ENCODE measurements at regions not wholly inside any gene's neighbourhood (a gene's known extent, or its start where the extent isn't known, plus 50 kb on each side); places are given as distances from the start of the nearest gene placed in this dataset.

- no TSS peak for BruUV-seq (replicated peaks)
- H2AK5ac ChIP-seq (ENCODE audit: low read depth, low read length) = no peak overlapping the region
- no peak overlapping the region for H2BK5ac ChIP-seq (ENCODE audit: low read depth, low read length, poor library complexity, severe bottlenecking)
- no peak overlapping the region for H2AFZ ChIP-seq (replicated peaks; ENCODE audit: low read length, poor library complexity)
- no peak overlapping the region for H3K14ac ChIP-seq (replicated peaks; ENCODE audit: low read depth, low read length)
- no peak overlapping the region for H3K4me2 ChIP-seq (ENCODE audit: low read depth, low read length)
- H3K9me3 ChIP-seq (ENCODE audit: control insufficient read depth, insufficient read depth, low read length) = peaks cover 1% of the 10 kb centered on the region; the same call in 1 of the 2 replicates
- H3K4me3 ChIP-seq (ENCODE audit: insufficient read depth, low read depth, low read length) = no peak overlapping the region
- H4K20me1 ChIP-seq (ENCODE audit: insufficient read depth, low read length) = no peaks in the 10 kb centered on the region
- POLR2A ChIA-PET (ENCODE audit: unreplicated experiment) = no interaction called here
- no peaks in the 10 kb centered on the region for H3K27me3 ChIP-seq (ENCODE audit: control insufficient read depth, insufficient read depth, low read length)
- H3K23ac ChIP-seq (ENCODE audit: low read depth, low read length) = no peak overlapping the region
- H2BK15ac ChIP-seq (ENCODE audit: low read depth, low read length) = no peak overlapping the region
- H3K4ac ChIP-seq (ENCODE audit: low read depth, low read length) = no peak overlapping the region
- no peak overlapping the region for H4K91ac ChIP-seq (ENCODE audit: insufficient read depth, low read depth, low read length)
- no peak for DNase-seq
- no peaks in the 10 kb centered on the region for H3K79me1 ChIP-seq (ENCODE audit: low read depth in 1 of 2, low read length in 2 of 2)
- H3K36me3 ChIP-seq (ENCODE audit: control insufficient read depth, insufficient read depth, low read length) = no peaks in the 10 kb centered on the region
- CTCF ChIA-PET = no interaction called here
- WGBS, 2 experiments (ENCODE audit: extremely low coverage in 2 of 2, insufficient read length in 1 of 2) = no CpG with 5 or more reads among the region's 1 CpG
- no peaks in the 10 kb centered on the region for H3K4me1 ChIP-seq (ENCODE audit: control insufficient read depth, insufficient read depth, low read length)
- H3K18ac ChIP-seq (ENCODE audit: low read depth, low read length) = no peak overlapping the region
- no peak overlapping the region for H2BK120ac ChIP-seq (ENCODE audit: low read depth, low read length)
- H2BK20ac ChIP-seq (ENCODE audit: low read depth, low read length) = no peak overlapping the region
- in situ Hi-C loops (cut with MboI; ENCODE audit: low sequenced_read_pairs) = no loop called here
- TF ChIP-seq, protein P1, sequence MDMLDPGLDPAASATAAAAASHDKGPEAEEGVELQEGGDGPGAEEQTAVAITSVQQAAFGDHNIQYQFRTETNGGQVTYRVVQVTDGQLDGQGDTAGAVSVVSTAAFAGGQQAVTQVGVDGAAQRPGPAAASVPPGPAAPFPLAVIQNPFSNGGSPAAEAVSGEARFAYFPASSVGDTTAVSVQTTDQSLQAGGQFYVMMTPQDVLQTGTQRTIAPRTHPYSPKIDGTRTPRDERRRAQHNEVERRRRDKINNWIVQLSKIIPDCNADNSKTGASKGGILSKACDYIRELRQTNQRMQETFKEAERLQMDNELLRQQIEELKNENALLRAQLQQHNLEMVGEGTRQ (IDR thresholded peaks at IDR 0.05; ENCODE audit: low read depth, low read length) = no peak
- no peak for TF ChIP-seq MAFK (IDR thresholded peaks at IDR 0.05; ENCODE audit: low read depth, low read length)
- no peak for TF ChIP-seq NFE2L2 (IDR thresholded peaks at IDR 0.05; ENCODE audit: low read depth, low read length)
- no peak for TF ChIP-seq CTCF (conservative IDR thresholded peaks at IDR 0.05; ENCODE audit: low read depth, low read length)
- no peak for TF ChIP-seq MXI1 (IDR thresholded peaks at IDR 0.05; ENCODE audit: borderline replicate concordance, low read depth, low read length)
- no peak for TF ChIP-seq POLR2A (IDR thresholded peaks at IDR 0.05; ENCODE audit: low read depth, low read length)
- no peak for TF ChIP-seq BHLHE40 (IDR thresholded peaks at IDR 0.05; ENCODE audit: low read depth, low read length)
- no peak for TF ChIP-seq RAD21 (IDR thresholded peaks at IDR 0.05; ENCODE audit: low read length)
- TF ChIP-seq CHD1 (IDR thresholded peaks at IDR 0.05; ENCODE audit: low read depth, low read length) = no peak
- no peak for TF ChIP-seq RFX5 (IDR thresholded peaks at IDR 0.05; ENCODE audit: low read depth, low read length)
- no peak for TF ChIP-seq SMC3 (IDR thresholded peaks at IDR 0.05; ENCODE audit: low read depth, low read length)
- TF ChIP-seq MAZ (IDR thresholded peaks at IDR 0.05; ENCODE audit: borderline replicate concordance, low read depth, low read length) = no peak
- TF ChIP-seq, protein P2, sequence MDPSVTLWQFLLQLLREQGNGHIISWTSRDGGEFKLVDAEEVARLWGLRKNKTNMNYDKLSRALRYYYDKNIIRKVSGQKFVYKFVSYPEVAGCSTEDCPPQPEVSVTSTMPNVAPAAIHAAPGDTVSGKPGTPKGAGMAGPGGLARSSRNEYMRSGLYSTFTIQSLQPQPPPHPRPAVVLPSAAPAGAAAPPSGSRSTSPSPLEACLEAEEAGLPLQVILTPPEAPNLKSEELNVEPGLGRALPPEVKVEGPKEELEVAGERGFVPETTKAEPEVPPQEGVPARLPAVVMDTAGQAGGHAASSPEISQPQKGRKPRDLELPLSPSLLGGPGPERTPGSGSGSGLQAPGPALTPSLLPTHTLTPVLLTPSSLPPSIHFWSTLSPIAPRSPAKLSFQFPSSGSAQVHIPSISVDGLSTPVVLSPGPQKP (IDR thresholded peaks at IDR 0.05; ENCODE audit: borderline replicate concordance, low read depth, low read length) = no peak
- no peak for TF ChIP-seq RCOR1 (IDR thresholded peaks at IDR 0.05; ENCODE audit: insufficient replicate concordance, low read length)
- no peak for TF ChIP-seq FOS (IDR thresholded peaks at IDR 0.05; ENCODE audit: low read depth, low read length)
- no peak for TF ChIP-seq CEBPB (IDR thresholded peaks at IDR 0.05; ENCODE audit: low read depth, low read length)
- dilution Hi-C loops (cut with HindIII; ENCODE audit: low sequenced_read_pairs, unreplicated experiment) = no loop called here
- H4K5ac ChIP-seq (ENCODE audit: low read depth, low read length) = no peak overlapping the region
- H3K56ac ChIP-seq (ENCODE audit: extremely low read depth, insufficient read depth, low read length) = no peak overlapping the region
- intact Hi-C loops (cut with micrococcal nuclease) = no loop called here
- no peak for ATAC-seq (ENCODE audit: low read depth)
- H2AK9ac ChIP-seq (replicated peaks; ENCODE audit: low read depth, low read length, poor library complexity) = no peak overlapping the region
- no peak overlapping the region for H3K9ac ChIP-seq (ENCODE audit: low read depth, low read length)
- no peak overlapping the region for H4K8ac ChIP-seq (ENCODE audit: low read depth in 2 of 2, low read length in 2 of 2)
- H3K27ac ChIP-seq (ENCODE audit: insufficient read depth, low read length) = no peak overlapping the region
- H3K9me1 ChIP-seq (ENCODE audit: insufficient read depth, low read length) = no peaks in the 10 kb centered on the region
Observed at GRCh38 chr20:6884114-6884513, 116.6 kb downstream of the BMP2 start.
